HUES48 (cell line): ENCODE measurements at regions not wholly inside any gene's neighbourhood (a gene's known extent, or its start where the extent isn't known, plus 50 kb on each side); places are given as distances from the start of the nearest gene placed in this dataset.

Experiments
- H3K27ac ChIP-seq: one replicate; pipeline ENCODE4 v1.7.0; 2013; ENCODE audit warnings: low read depth, low read length, inconsistent platforms
- H3K27me3 ChIP-seq: 2 replicates; pipeline ENCODE4 v1.6.1; 2013; ENCODE audit warnings: mild to moderate bottlenecking, low read length; ENCODE audit not compliant: control insufficient read depth, insufficient read depth
- H3K36me3 ChIP-seq: 2 replicates; pipeline ENCODE4 v1.6.1; 2013; ENCODE audit warnings: low read length; ENCODE audit not compliant: control insufficient read depth, insufficient read depth
- H3K4me1 ChIP-seq: 2 replicates; pipeline ENCODE4 v1.6.1; 2013; ENCODE audit warnings: mild to moderate bottlenecking, low read length; ENCODE audit not compliant: control insufficient read depth, insufficient read depth
- H3K4me3 ChIP-seq: 2 replicates; pipeline ENCODE4 v1.5.1; 2013; ENCODE audit warnings: mild to moderate bottlenecking, low read depth, low read length
- H3K9ac ChIP-seq: 2 replicates; pipeline ENCODE4 v1.6.1; 2013; ENCODE audit warnings: mild to moderate bottlenecking, low read depth, low read length, moderate library complexity
- H3K9me3 ChIP-seq: 2 replicates; pipeline ENCODE4 v1.6.1; 2013; ENCODE audit warnings: low read length; ENCODE audit not compliant: control insufficient read depth, insufficient read depth

GRCh38 chr4:177127658-177128057 lies 182.0 kb upstream of the NEIL3 start:
- Histone ChIP-seq H3K4me3 (no peak overlapping the region), H3K4me1 (no peaks in the 10 kb centered on the region), H3K27me3 (no peaks in the 10 kb centered on the region), H3K36me3 (no peaks in the 10 kb centered on the region), H3K9ac (no peak overlapping the region), H3K27ac (no peak overlapping the region), H3K9me3 (peaks cover 25% of the 10 kb centered on the region)

GRCh38 chr4:177128306-177128705 lies 181.4 kb upstream of the NEIL3 start:
- Histone ChIP-seq H3K36me3 (no peaks in the 10 kb centered on the region), H3K4me3 (no peak overlapping the region), H3K27ac (no peak overlapping the region), H3K9me3 (peaks cover 25% of the 10 kb centered on the region), H3K4me1 (no peaks in the 10 kb centered on the region), H3K27me3 (no peaks in the 10 kb centered on the region), H3K9ac (no peak overlapping the region)

DNA sequence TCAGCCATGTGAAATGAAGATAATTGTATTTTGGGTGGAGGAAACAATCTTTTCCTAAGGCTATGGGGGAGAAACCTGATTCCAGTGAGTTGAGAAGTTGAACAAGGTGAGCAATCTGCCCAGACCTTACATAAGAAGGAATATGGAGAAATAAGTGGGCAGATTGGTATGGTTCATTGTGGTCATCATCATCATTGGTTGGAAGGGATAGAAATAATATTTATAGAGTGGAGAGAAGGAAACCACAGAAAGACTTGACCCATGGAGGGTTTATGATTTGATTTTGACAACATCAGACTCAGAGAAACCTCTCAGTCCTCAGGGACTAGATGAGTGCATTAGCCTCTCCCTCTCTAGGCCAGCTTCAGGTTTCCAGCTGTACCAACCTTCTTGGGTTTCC lies 177.9 kb upstream of the NEIL3 start:
- H3K9me3 ChIP-seq, result peaks cover 28% of the 10 kb centered on the region
- no peaks in the 10 kb centered on the region for H3K36me3 ChIP-seq
- H3K27ac ChIP-seq, result no peak overlapping the region
- H3K4me1 ChIP-seq, result no peaks in the 10 kb centered on the region
- no peak overlapping the region for H3K9ac ChIP-seq
- no peaks in the 10 kb centered on the region for H3K27me3 ChIP-seq
- no peak overlapping the region for H3K4me3 ChIP-seq

- Histone ChIP-seq H3K36me3 (no peaks in the 10 kb centered on the region), H3K27ac (no peak overlapping the region), H3K4me1 (no peaks in the 10 kb centered on the region), H3K9ac (no peak overlapping the region), H3K27me3 (no peaks in the 10 kb centered on the region), H3K9me3 (peaks cover 2% of the 10 kb centered on the region; the same call in 1 of the 2 replicates), H3K4me3 (no peak overlapping the region)
Measured at GRCh38 chr4:177147668-177148067, 162.0 kb upstream of the NEIL3 start.

DNA sequence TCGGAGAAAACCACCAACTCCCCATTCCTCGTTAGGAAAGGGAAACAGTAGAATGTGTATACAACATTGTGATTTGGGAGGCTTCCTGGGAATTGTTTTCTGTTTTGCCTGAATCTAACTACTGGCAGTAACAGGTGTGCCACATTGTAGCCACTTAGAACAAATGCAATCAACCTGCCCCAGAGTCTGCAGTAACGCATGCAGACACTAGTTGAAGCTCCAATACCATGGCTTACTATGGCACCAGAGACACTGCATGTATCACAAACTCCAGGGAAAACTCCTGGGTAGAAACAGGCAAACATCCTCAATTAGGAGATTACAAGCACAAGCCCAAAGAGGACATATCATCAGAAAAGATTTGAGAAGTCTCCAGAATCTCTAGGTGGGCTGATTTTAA lies 154.2 kb upstream of the NEIL3 start:
- no peaks in the 10 kb centered on the region for H3K36me3 ChIP-seq
- no peaks in the 10 kb centered on the region for H3K27me3 ChIP-seq
- no peak overlapping the region for H3K27ac ChIP-seq
- H3K4me1 ChIP-seq, result no peaks in the 10 kb centered on the region; the same call in 1 of the 2 replicates
- no peak overlapping the region for H3K9ac ChIP-seq
- no peak overlapping the region for H3K4me3 ChIP-seq
- no peaks in the 10 kb centered on the region for H3K9me3 ChIP-seq

GRCh38 chr4:177159600-177159999 lies 150.1 kb upstream of the NEIL3 start:
- no peaks in the 10 kb centered on the region for H3K36me3 ChIP-seq
- H3K27ac ChIP-seq, result no peak overlapping the region
- no peak overlapping the region for H3K9ac ChIP-seq
- H3K9me3 ChIP-seq, result no peaks in the 10 kb centered on the region
- H3K4me3 ChIP-seq, result no peak overlapping the region
- no peaks in the 10 kb centered on the region; the same call in 1 of the 2 replicates for H3K4me1 ChIP-seq
- H3K27me3 ChIP-seq, result no peaks in the 10 kb centered on the region

GRCh38 chr4:177161781-177162180 lies 147.9 kb upstream of the NEIL3 start:
- no peaks in the 10 kb centered on the region for H3K36me3 ChIP-seq
- no peak overlapping the region for H3K9ac ChIP-seq
- H3K27ac ChIP-seq, result no peak overlapping the region
- H3K9me3 ChIP-seq, result no peaks in the 10 kb centered on the region
- H3K4me1 ChIP-seq, result no peaks in the 10 kb centered on the region
- no peaks in the 10 kb centered on the region for H3K27me3 ChIP-seq
- no peak overlapping the region for H3K4me3 ChIP-seq

- Histone ChIP-seq H3K9me3 (no peaks in the 10 kb centered on the region), H3K27ac (no peak overlapping the region), H3K4me3 (no peak overlapping the region), H3K36me3 (no peaks in the 10 kb centered on the region), H3K27me3 (no peaks in the 10 kb centered on the region), H3K9ac (no peak overlapping the region), H3K4me1 (no peaks in the 10 kb centered on the region)
Measured at GRCh38 chr4:177163532-177163931, 146.1 kb upstream of the NEIL3 start.

- Histone ChIP-seq H3K27me3 (no peaks in the 10 kb centered on the region), H3K9me3 (peaks cover 3% of the 10 kb centered on the region; the same call in 1 of the 2 replicates), H3K27ac (no peak overlapping the region), H3K9ac (no peak overlapping the region), H3K36me3 (no peaks in the 10 kb centered on the region), H3K4me1 (no peaks in the 10 kb centered on the region), H3K4me3 (no peak overlapping the region)
Measured at GRCh38 chr4:177171588-177171987, 138.1 kb upstream of the NEIL3 start.

DNA sequence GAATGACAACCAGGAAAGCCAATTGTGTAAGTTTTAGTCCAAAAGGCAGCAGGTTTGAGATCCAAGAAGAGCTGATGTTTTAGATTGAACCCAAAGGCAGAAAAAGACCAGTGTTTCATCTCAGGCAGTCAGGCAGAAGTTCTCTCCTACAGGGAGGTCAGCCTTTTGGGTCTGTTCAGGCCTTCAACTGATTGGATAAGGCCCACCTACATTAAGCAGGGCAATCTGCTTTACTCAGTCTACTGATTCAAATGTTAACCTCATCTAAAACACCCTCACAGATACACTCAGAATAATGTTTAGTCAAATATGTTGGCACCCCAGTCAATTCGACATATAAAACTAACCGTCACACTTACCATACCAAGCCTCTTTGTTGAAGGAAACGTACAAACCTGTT lies 134.2 kb upstream of the NEIL3 start:
- H3K9ac ChIP-seq, result no peak overlapping the region
- no peaks in the 10 kb centered on the region for H3K4me1 ChIP-seq
- H3K27me3 ChIP-seq, result no peaks in the 10 kb centered on the region
- H3K27ac ChIP-seq, result no peak overlapping the region
- H3K9me3 ChIP-seq, result peaks cover 3% of the 10 kb centered on the region; the same call in 1 of the 2 replicates
- H3K4me3 ChIP-seq, result no peak overlapping the region
- no peaks in the 10 kb centered on the region for H3K36me3 ChIP-seq

GRCh38 chr4:177177541-177178081 lies 132.1 kb upstream of the NEIL3 start:
- no peak overlapping the region for H3K9ac ChIP-seq
- no peaks in the 10 kb centered on the region for H3K9me3 ChIP-seq
- no peaks in the 10 kb centered on the region for H3K27me3 ChIP-seq
- no peak overlapping the region for H3K4me3 ChIP-seq
- no peak overlapping the region for H3K27ac ChIP-seq
- H3K36me3 ChIP-seq, result no peaks in the 10 kb centered on the region
- no peaks in the 10 kb centered on the region for H3K4me1 ChIP-seq

DNA sequence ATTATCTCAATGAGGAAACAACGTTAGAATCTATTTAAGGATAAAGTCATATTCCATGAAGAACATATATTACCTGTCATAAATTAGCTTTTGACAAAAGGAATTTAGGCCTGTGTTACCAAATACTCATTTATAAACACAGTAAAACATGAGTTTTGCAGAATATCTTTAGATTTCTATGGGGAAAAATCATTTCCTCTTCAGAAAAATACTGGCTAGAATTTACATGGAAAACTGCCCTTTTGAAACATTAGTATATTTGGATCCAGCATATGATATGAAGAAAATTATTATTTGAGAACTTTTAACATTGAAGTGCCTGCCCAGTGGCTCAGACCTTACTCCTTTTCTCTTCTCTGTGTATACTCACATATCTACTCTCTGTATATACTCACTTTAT lies 131.4 kb upstream of the NEIL3 start:
- Histone ChIP-seq H3K27ac (no peak overlapping the region), H3K9ac (no peak overlapping the region), H3K27me3 (no peaks in the 10 kb centered on the region), H3K36me3 (no peaks in the 10 kb centered on the region), H3K4me3 (no peak overlapping the region), H3K4me1 (no peaks in the 10 kb centered on the region), H3K9me3 (no peaks in the 10 kb centered on the region)
